Right forelimb (tissue), 1 donor: ENCODE measurements at regions not wholly inside any gene's neighbourhood (a gene's known extent, or its start where the extent isn't known, plus 50 kb on each side); places are given as distances from the start of the nearest gene placed in this dataset.

ENCODE experiments used
- DNase-seq: peaks from one replicate; pipeline ENCODE4 v3.0.0-alpha.2; 2018

GRCh38 chr10:123415523-123415922 is 250.6 kb upstream of the GPR26 start:
- DNase-seq, result no peak

DNA sequence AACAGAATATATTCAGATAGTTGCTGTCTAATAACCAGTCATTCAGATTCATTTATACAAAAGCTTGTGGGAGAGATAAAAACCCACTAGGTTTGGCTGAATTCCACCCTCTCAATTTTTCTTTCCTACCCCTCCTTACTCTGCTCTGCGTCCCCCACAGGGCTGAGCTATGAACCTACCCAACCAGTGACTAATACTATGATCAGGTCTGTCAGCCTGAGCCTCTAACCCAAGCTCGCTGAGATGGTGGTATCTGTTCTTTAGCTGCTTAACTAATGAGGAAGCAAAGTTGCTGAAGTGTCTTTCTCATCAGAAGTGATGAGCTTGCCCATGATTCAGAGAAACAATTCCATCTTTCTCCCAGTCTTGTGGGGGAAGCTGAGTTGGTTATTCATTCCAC is 248.7 kb upstream of the GPR26 start:
- no peak for DNase-seq

- DNase-seq, result no peak
Observed at GRCh38 chr10:123421461-123421860, 244.7 kb upstream of the GPR26 start.

- no peak for DNase-seq
Observed at GRCh38 chr10:123422261-123422660, 243.9 kb upstream of the GPR26 start.

DNA sequence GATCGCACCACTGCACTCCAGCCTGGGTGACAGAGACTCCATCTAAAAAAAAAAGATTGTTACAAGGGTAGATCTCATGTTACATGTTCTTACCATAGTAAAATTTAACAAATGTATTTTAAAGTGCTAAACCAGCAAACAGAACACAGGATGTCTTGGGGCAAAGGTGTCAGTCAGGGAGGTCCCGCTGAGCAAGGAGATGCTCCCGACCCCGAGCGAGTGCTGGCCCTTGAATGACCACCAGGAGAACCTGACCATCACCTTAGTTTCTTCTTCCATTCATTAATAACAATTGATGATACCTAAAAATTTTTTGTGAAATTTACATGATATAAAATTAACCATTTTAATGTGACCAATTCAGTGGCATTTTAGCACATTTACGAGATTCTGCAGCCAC is 241.6 kb upstream of the GPR26 start:
- no peak for DNase-seq

GRCh38 chr10:123425680-123426079 is 240.5 kb upstream of the GPR26 start:
- DNase-seq, result no peak

DNA sequence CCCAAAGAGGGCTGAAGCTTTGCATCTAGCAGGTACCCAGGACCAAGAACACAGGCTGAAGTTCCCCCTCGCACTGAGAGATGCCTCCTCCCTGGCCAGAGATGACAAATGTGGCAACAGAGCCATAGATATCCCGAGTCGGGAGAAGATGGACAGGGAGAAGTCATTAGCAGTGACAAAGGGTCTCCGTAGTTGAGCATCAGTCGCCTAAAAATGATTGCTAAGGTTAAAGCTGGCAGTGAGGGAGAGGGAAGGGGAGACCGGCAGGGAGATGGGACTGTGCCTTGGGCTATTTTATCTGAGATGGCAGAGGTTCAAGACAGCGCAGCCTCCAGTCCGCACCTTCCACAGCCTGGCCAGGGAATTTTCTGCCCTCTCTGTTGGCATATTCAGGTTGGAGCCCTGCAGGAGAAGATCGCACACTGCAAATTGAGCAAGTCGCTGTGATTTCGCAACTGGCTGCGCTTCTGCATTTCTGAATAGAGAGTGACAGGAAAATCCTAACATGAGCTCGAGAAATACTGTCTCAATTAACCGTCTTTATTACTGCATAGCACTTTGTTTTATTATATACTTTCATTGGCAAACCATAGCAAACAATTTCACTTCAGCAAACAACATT is 238.9 kb upstream of the GPR26 start:
- no peak for DNase-seq

- DNase-seq, result no peak
Observed at GRCh38 chr10:123428391-123428790, 237.8 kb upstream of the GPR26 start.

- DNase-seq, result no peak
Observed at GRCh38 chr10:123429706-123430221, 236.4 kb upstream of the GPR26 start.

- DNase-seq, result no peak
Observed at GRCh38 chr10:123433539-123433938, 232.6 kb upstream of the GPR26 start.

GRCh38 chr10:123434435-123435039 is 231.6 kb upstream of the GPR26 start:
- no peak for DNase-seq

GRCh38 chr10:123442901-123443300 is 223.3 kb upstream of the GPR26 start:
- no peak for DNase-seq

- no peak for DNase-seq
Observed at GRCh38 chr10:123443924-123444323, 222.2 kb upstream of the GPR26 start.

DNA sequence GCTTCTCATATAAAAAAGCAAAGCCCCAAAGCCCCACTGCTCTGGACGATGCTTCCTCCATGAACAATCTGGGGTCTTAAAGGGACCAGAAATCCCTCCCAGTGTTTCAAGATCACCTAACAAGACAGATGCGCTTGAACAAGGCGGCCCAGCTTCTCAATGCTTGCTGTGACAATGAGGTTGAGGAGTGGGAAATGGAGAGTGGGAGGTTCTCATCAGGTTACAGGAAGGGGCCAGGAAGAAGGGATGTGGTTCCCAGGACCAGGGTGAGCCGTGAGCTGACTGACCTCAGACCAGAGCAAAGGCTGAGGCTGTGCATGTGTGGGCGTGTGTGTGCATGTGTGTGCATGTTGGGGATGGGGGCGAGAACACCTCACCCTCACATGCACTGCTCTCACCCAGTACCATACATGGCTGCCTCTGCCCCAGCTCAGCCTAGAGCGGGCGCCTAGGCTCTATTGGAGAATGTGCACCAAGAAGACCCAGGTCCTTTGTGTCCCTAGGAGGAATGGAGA is 220.8 kb upstream of the GPR26 start:
- DNase-seq, result no peak

DNA sequence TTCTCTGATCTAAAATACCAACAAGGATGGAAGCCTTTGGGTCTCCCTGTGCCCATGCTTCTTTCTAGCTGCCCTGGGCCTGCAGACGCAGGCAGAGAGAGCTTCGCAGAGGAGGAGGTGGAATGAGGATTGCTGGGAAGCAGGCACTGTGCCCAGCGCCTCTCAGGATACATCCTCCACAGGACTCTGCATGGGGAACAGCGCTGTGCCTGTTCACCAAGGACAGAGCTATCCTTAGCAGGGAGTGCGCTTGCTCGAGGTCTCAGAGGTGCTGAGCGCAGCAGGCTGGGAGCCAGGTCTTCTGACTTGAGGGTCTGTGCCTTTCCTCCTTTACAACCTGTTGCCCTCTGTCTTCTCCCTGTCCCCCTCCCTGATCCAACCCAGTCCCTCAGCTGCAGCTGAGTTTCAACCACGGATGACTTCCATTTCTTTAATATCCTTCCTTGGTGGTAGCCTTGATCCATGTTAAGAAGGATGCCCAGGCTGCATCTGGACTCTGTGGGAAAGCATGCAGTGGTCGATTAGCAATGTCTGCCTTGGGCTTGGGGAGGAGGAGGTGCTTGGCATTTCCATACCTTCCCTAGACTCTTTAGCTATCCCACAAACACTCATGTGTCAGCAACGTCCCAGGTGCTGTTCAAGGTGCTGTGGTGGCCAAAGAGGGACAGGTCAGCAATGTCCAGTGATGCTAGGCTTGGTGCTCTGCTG is 219.6 kb upstream of the GPR26 start:
- DNase-seq, result no peak

- no peak for DNase-seq
Observed at GRCh38 chr10:123449234-123449962, 216.8 kb upstream of the GPR26 start.

GRCh38 chr10:123450956-123451605 is 215.1 kb upstream of the GPR26 start:
- DNase-seq, result no peak

- no peak for DNase-seq
Observed at GRCh38 chr10:123451618-123452245, 214.4 kb upstream of the GPR26 start.

GRCh38 chr10:123454987-123455386 is 211.2 kb upstream of the GPR26 start:
- DNase-seq, result no peak

- DNase-seq, result no peak
Observed at GRCh38 chr10:123455861-123456260, 210.3 kb upstream of the GPR26 start.

GRCh38 chr10:123458933-123459332 is 207.2 kb upstream of the GPR26 start:
- no peak for DNase-seq
